DOHH2 (cell line): ENCODE measurements at regions not wholly inside any gene's neighbourhood (a gene's known extent, or its start where the extent isn't known, plus 50 kb on each side); places are given as distances from the start of the nearest gene placed in this dataset.

ENCODE experiments used
- H3F3A ChIP-seq: fragments of 200-600 bp; sonication (generic), shearing (Covaris generic); 2 replicates; pipeline ENCODE4 v1.6.0; 2016; ENCODE audit warnings: antibody characterized with exemption, mild to moderate bottlenecking; ENCODE audit not compliant: control insufficient read depth, insufficient read depth
- H3K27ac ChIP-seq: fragments of 200-600 bp; sonication (generic); 2 replicates; pipeline ENCODE4 v1.5.1; 2014; ENCODE audit warnings: low read depth, mild to moderate bottlenecking, low read length, moderate library complexity
- H3K27me3 ChIP-seq: fragments of 200-600 bp; sonication (generic); 2 replicates; pipeline ENCODE4 v1.6.1; 2014; ENCODE audit warnings: mild to moderate bottlenecking, low read length, mixed read lengths; ENCODE audit not compliant: control insufficient read depth
- H3K36me3 ChIP-seq: fragments of 200-600 bp; sonication (generic); 2 replicates; pipeline ENCODE4 v1.6.1; 2014; ENCODE audit warnings: mild to moderate bottlenecking, low read length, moderate library complexity, mixed read lengths; ENCODE audit not compliant: control insufficient read depth
- H3K4me1 ChIP-seq: fragments of 200-600 bp; sonication (generic); 2 replicates; pipeline ENCODE4 v1.6.1; 2014; ENCODE audit warnings: mild to moderate bottlenecking, low read length, mixed read lengths; ENCODE audit not compliant: control insufficient read depth
- H3K4me2 ChIP-seq: fragments of 200-600 bp; sonication (generic); 2 replicates; pipeline ENCODE4 v1.6.0; 2014; ENCODE audit warnings: mild to moderate bottlenecking, low read length, moderate library complexity
- H3K4me3 ChIP-seq: fragments of 200-600 bp; sonication (generic); 2 replicates; pipeline ENCODE4 v1.5.1; 2014; ENCODE audit warnings: mild to moderate bottlenecking, low read length, mixed read lengths
- H3K79me2 ChIP-seq: fragments of 200-600 bp; sonication (generic); 2 replicates; pipeline ENCODE4 v1.6.1; 2014; ENCODE audit warnings: mild to moderate bottlenecking, low read length, mixed read lengths; ENCODE audit not compliant: control insufficient read depth
- H3K9me2 ChIP-seq: fragments of 200-600 bp; sonication (generic); replicated peaks from 2 replicates; pipeline ENCODE4 v1.6.1; 2014; ENCODE audit warnings: mild to moderate bottlenecking, low read length, mixed read lengths; ENCODE audit not compliant: control insufficient read depth
- H3K9me3 ChIP-seq: fragments of 200-600 bp; sonication (generic); 2 replicates; pipeline ENCODE4 v1.6.1; 2014; ENCODE audit warnings: antibody characterized with exemption, low read length, mixed read lengths; ENCODE audit not compliant: control insufficient read depth, insufficient read depth
- H4K20me1 ChIP-seq: fragments of 200-600 bp; sonication (generic); 2 replicates; pipeline ENCODE4 v1.6.0; 2014; ENCODE audit warnings: low read depth, mild to moderate bottlenecking, antibody characterized with exemption, low read length, moderate library complexity; ENCODE audit not compliant: control insufficient read depth, insufficient read depth
- CTCF ChIP-seq: fragments of 200-600 bp; sonication (generic); IDR thresholded peaks from one replicate; pipeline ENCODE4 v1.5.1; 2014; ENCODE audit warnings: antibody characterized with exemption, mild to moderate bottlenecking, low read depth, low read length; ENCODE audit not compliant: poor library complexity, severe bottlenecking
- EZH2phosphoT487 ChIP-seq: fragments of 200-600 bp; sonication (generic); IDR thresholded peaks from 2 replicates; pipeline ENCODE4 v1.6.1; 2017; ENCODE audit warnings: borderline replicate concordance, mild to moderate bottlenecking, antibody characterized with exemption, low read length, moderate library complexity, mixed read lengths

- no peaks in the 10 kb centered on the region for H3K4me1 ChIP-seq
- no peaks in the 10 kb centered on the region for H3K36me3 ChIP-seq
- no peaks in the 10 kb centered on the region for H3K27me3 ChIP-seq
- no peaks in the 10 kb centered on the region for H4K20me1 ChIP-seq
- no peak for TF ChIP-seq EZH2phosphoT487
- TF ChIP-seq CTCF = no peak
- H3K4me2 ChIP-seq = no peak overlapping the region
- no peak overlapping the region for H3K4me3 ChIP-seq
- no peaks in the 10 kb centered on the region for H3K9me2 ChIP-seq
- H3K9me3 ChIP-seq = no peaks in the 10 kb centered on the region
- H3K27ac ChIP-seq = no peak overlapping the region
- H3F3A ChIP-seq = no peaks in the 10 kb centered on the region
- H3K79me2 ChIP-seq = no peaks in the 10 kb centered on the region
Measured at GRCh38 chr7:34236057-34236456, 330.7 kb downstream of the BMPER start.

- no peak overlapping the region for H3K27ac ChIP-seq
- no peaks in the 10 kb centered on the region for H3K9me2 ChIP-seq
- H3K27me3 ChIP-seq = no peaks in the 10 kb centered on the region
- no peaks in the 10 kb centered on the region for H3F3A ChIP-seq
- H3K4me1 ChIP-seq = no peaks in the 10 kb centered on the region
- H4K20me1 ChIP-seq = no peaks in the 10 kb centered on the region
- H3K4me2 ChIP-seq = no peak overlapping the region
- TF ChIP-seq EZH2phosphoT487 = no peak
- TF ChIP-seq CTCF = no peak
- H3K9me3 ChIP-seq = no peaks in the 10 kb centered on the region
- H3K4me3 ChIP-seq = no peak overlapping the region
- no peaks in the 10 kb centered on the region for H3K36me3 ChIP-seq
- H3K79me2 ChIP-seq = no peaks in the 10 kb centered on the region
Measured at GRCh38 chr7:34236839-34237492, 331.6 kb downstream of the BMPER start.

- Histone ChIP-seq H3K36me3 (no peaks in the 10 kb centered on the region), H3K79me2 (no peaks in the 10 kb centered on the region), H3K27ac (no peak overlapping the region), H3K4me2 (no peak overlapping the region), H3K27me3 (no peaks in the 10 kb centered on the region), H4K20me1 (no peaks in the 10 kb centered on the region), H3F3A (no peaks in the 10 kb centered on the region), H3K9me2 (no peaks in the 10 kb centered on the region), H3K4me1 (no peaks in the 10 kb centered on the region), H3K4me3 (no peak overlapping the region), H3K9me3 (no peaks in the 10 kb centered on the region)
- TF ChIP-seq EZH2phosphoT487 (no peak), CTCF (no peak)
Measured at GRCh38 chr7:34237493-34237849, 332.1 kb downstream of the BMPER start.
